IPS DF 19.7 (cell line): ENCODE measurements at regions not wholly inside any gene's neighbourhood (a gene's known extent, or its start where the extent isn't known, plus 50 kb on each side); places are given as distances from the start of the nearest gene placed in this dataset.

Experiments
- DNase-seq: peaks from one replicate; pipeline ENCODE4 v3.0.0-alpha.2; 2013; ENCODE audit warnings: low read depth, low spot score

GRCh38 chr2:49515996-49516782 lies 361.9 kb upstream of the FSHR start:
- DNase-seq = no peak

GRCh38 chr2:49514201-49514600 lies 359.9 kb upstream of the FSHR start:
- no peak for DNase-seq

GRCh38 chr2:49490710-49491109 lies 336.4 kb upstream of the FSHR start:
- peak; percentile 89 for DNase-seq

DNA sequence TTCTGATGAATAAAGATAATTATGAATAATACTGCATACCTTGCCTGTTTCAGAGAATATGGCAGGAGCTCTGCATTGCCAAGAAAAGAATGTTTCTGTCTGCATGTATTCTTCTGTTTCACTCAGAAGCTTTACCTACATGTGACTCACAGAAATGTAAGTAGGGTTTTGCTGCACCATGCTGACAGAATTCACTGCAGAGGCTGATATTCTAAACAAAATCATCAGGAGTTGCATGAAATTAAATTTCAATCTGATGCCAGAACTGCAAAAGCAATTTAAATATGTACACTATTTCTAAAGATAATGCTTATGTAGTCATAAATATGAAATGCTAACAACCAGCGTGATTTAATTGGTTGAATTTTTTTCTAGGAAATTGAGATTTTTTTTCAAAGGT lies 332.8 kb upstream of the FSHR start:
- DNase-seq = no peak

- no peak for DNase-seq
Measured at GRCh38 chr2:49480520-49480919, 326.2 kb upstream of the FSHR start.

GRCh38 chr2:49465157-49465831 lies 311.0 kb upstream of the FSHR start:
- DNase-seq = no peak

- no peak for DNase-seq
Measured at GRCh38 chr2:49459314-49459993, 305.1 kb upstream of the FSHR start.

DNA sequence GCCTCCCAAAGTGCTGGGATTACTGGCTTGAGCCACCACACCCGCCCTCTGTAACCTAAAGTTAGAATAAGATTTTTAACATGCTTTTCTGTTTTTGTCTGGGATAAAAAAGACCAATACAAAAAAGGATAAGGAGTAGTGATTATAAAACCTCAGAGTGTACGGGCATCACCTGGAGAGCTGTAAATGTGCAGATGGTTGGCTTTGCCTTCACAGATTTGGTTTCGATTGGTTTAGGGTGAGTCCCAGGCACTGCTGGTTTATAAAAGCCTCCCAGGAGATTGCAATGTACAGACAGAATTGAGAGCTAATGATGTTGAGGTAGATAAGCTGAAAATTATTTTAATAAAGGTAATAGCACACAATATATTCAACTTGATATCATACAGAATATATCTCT lies 289.7 kb upstream of the FSHR start:
- DNase-seq = no peak

DNA sequence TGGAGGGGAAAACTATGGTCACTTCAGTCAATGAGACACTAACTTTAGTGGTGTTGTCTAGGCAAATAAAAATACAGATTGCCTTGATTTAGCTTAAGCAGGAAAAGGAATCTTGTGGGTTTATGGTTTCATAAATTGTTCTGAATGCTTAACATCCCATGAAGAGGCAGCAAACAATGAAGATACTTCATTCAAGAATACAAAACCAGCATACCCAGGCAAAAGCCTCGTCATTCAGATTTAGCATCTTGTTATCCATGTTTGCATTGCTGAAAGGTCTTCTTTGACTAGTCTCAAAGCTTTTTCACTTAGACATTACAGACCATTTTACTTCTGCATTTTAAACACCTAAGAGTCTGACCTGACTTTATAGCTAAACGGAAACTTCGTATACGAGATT lies 272.7 kb upstream of the FSHR start:
- DNase-seq = no peak

DNA sequence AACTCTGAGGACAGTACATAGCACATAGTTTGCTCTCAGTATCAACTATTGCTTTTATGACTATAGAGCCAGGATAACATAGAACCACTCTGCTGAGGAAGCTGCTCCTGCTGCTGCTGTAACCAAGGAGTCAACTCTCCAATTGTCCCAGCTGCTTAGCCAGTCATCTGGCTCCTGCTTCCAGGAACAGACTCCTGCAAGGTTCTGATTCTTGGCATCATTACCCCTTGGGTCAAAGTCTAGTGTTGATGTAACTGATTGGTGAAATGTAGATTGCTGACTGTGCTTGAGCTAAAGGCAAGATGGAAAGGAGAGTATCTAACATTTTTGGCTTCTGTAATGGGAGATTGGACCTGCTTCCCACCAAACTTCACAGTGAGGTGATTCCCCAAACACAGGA lies 261.9 kb upstream of the FSHR start:
- no peak for DNase-seq

DNA sequence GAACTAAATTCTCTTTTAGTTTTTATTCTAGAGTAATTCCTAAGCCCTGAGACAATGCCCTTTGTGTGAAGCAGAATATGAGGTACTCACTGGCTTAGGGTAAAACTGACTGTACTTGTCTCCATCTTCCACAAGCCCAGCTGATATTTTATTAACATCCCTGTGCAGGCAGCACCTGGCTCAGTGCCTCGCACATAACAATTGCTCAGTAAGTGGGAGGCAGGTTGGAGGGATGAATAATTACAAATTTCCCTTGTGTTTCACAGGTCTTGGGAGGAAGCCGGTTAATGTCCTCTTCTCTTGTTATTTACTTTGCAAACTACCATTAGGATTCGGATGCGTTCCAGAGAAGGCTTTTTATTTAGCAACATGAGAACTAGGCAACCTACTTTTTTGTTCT lies 249.8 kb upstream of the FSHR start:
- peak; percentile 17 for DNase-seq

DNA sequence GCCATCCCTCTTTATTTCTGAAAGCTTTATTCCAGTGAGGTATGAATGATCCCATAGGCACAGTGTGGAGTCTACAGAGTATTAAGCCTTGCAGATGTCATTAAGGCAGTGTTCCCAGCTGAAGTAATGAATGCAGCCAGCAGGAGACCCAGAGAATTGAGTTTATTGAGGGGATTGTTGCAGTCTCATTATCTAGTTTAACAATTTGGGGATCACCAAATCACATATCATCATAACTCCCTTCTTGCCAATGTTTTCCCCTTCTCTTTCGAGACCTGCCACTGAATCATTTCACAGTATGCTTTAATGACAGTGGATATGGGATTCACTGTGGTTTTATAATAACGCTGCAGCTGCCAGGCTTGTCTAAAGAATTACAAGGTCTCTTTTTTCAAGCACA lies 249.3 kb upstream of the FSHR start:
- no peak for DNase-seq

DNA sequence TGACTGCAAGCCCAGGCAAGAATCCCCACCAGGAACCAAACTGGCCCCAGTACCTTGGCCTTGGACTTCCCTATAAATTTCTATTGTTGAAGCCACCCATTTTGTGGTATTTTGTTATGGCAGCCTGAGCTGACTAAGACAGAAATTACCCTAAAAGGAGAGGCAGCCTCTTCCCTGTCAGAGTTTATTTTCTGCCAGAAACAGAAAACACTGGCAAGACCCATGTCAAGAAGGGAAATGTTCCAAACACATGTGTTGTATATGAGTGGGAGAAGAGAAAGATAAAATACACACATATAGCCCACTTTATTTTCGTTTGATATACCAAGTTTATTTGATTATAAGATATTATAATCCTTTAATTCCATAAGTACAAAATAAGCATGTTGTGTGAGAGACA lies 225.1 kb upstream of the FSHR start:
- no peak for DNase-seq

- no peak for DNase-seq
Measured at GRCh38 chr2:49371128-49371701, 216.9 kb upstream of the FSHR start.

GRCh38 chr2:49369650-49370049 lies 215.3 kb upstream of the FSHR start:
- no peak for DNase-seq

GRCh38 chr2:49369101-49369500 lies 214.8 kb upstream of the FSHR start:
- DNase-seq = no peak

DNA sequence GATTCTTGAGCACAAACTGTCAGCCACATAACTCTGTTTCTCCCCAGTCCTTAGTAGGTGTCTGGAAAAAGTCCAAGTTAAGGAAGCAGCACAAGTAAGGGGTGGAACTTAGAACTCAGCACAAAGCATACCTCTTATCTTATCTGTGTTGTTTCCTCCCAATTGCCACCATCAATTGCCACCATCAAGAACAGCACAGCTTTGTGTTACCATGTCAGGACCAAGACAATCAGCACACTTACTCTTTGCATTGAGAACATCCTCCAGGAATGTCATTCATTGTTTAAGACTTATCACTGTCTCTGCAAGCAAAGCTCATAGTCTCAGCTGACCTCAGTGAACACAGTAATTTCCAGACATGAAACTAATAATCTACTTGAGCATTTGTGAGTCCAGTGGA lies 212.7 kb upstream of the FSHR start:
- no peak for DNase-seq

DNA sequence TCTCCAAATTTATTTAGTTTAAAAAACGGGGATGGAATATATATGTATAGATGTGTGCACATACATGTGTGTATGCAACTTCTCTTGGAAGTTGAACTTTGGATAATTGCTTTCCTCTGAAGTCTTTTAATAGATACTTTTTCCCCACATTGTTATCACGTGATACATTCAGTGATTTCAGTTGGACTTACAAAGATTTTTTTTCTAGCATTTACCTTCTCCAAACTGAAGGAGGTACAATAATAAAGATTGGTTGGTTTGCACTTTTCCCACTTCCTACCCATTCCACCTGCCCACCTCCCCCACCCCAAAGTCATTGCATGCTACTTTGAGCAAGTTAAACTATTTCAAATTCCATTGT lies 206.1 kb upstream of the FSHR start:
- no peak for DNase-seq

DNA sequence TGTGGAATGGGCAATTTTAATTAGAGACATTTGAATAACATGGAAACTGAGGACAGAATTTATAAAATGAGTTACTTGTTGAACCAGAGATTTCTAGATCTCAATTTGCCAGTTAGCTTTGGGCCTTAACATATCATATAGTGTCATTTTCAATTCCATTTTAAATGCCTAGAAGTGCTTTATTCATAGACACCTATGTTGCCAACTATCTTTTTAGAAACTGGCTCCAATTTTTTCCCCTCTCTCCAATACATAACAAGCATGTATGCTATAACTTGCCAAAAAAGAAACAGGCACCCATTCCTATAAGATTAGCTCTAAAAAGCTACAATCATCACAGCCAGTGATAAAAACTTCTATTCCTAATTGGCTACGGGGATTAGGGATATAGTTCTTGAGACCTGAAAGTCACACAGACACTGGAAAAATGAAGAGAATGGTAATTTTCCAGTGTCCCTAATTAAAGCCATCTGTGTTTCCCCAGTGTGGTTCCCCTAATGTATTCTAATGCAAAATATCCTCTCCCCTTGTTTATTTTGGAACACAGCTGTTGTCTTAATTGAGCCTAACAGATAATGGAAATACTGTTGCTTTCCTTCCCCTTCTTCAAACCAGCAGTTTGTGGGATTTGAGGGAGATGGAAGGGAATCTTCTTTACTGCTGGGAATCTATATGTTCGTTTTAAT lies 205.5 kb upstream of the FSHR start:
- DNase-seq = no peak

DNA sequence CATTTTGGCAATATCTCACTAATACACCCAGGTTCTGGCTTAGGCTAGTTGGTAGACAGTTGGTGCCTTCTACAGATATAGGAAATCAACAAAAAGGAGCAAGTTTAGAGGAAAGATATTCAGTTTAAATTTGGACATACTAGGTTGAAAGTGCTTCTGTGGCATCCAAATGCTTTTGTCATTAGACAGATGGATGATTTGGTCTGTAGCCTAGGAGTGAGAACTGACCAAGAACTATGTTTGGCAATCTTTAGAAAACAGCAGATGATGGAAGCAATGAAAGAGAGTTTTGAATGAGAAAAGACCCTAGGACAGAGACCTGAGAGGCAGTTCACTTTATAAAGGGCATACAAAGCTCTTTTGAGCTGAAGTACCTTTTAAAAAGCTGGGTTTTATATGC lies 201.3 kb upstream of the FSHR start:
- DNase-seq = no peak

DNA sequence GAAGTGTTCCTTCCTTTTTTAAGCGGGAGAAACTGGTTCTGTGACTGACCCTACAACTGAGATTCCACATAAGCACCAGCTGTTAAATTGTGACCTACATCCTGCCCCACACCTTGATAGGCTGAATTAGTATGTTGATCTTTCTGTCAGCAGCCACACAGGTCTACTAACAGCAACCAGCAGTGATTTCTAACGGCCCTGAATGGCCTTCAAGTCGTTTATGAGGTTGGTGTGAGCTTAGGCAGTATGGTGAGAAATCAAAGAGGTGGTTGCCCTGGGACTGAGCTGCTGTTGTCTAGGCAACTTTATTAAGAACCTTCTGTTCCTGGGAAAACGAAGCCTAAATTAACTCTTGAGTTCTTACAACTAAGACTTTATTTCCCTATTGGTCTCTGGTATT lies 197.2 kb upstream of the FSHR start:
- no peak for DNase-seq

DNA sequence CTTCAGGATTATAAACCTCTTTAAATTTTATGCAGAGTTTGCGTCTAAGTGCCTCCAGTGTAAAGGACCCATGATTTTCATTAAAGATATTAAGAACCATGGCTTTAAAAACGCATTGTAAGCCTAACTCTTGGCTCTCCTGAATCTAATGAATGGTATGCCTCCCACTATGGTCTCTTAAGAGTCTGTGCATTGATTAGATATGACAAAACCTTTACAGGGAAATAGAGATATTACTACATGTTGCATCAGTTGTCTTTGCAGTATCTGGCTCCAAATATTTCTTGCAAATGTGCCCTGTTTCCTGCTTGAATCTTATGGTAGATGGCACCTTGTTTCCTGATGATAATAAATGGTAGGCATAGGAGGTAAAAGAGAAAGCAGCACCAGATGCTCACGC lies 189.3 kb upstream of the FSHR start:
- DNase-seq = no peak
